Neural progenitor cell (in vitro differentiated cells): ENCODE measurements at regions not wholly inside any gene's neighbourhood (a gene's known extent, or its start where the extent isn't known, plus 50 kb on each side); places are given as distances from the start of the nearest gene placed in this dataset.
A peak's percentile ranks its signal among the peaks of the same experiment; 100 is the strongest.

Experiments
- DNase-seq: peaks from one replicate; pipeline ENCODE4 v3.0.0-alpha.2; 2016; ENCODE audit warnings: low spot score
- H2AFZ ChIP-seq: fragments of 200-600 bp; sonication (generic); replicated peaks from 2 replicates; pipeline ENCODE4 v1.6.1; 2016; ENCODE audit warnings: antibody characterized with exemption
- H3F3A ChIP-seq: fragments of 200-600 bp; sonication (generic); 2 replicates; pipeline ENCODE4 v1.6.1; 2016; ENCODE audit warnings: antibody characterized with exemption, low read depth
- H3K27ac ChIP-seq: fragments of 200-600 bp; sonication (generic); 2 replicates; pipeline ENCODE4 v1.5.1; 2016; ENCODE audit warnings: mild to moderate bottlenecking
- H3K27me3 ChIP-seq: fragments of 200-600 bp; sonication (generic); 2 replicates; pipeline ENCODE4 v1.6.1; 2016; ENCODE audit warnings: mild to moderate bottlenecking, moderate library complexity
- H3K36me3 ChIP-seq: fragments of 200-600 bp; sonication (generic); 2 replicates; pipeline ENCODE4 v1.5.1; 2016
- H3K4me1 ChIP-seq: fragments of 200-600 bp; sonication (generic); 2 replicates; pipeline ENCODE4 v1.6.1; 2016; ENCODE audit warnings: mixed run types
- H3K4me2 ChIP-seq: fragments of 200-600 bp; sonication (generic); 2 replicates; pipeline ENCODE4 v1.6.1; 2016
- H3K4me3 ChIP-seq: fragments of 200-600 bp; sonication (generic); 2 replicates; pipeline ENCODE4 v1.5.1; 2016
- H3K79me2 ChIP-seq: fragments of 200-600 bp; sonication (generic); 2 replicates; pipeline ENCODE4 v1.6.1; 2016; ENCODE audit warnings: low read depth
- H3K9ac ChIP-seq: fragments of 200-600 bp; sonication (generic); 2 replicates; pipeline ENCODE4 v1.6.1; 2016
- H3K9me3 ChIP-seq: fragments of 200-600 bp; sonication (generic); 2 replicates; pipeline ENCODE4 v1.5.1; 2016; ENCODE audit warnings: low read depth
- H4K20me1 ChIP-seq: fragments of 200-600 bp; sonication (generic); 2 replicates; pipeline ENCODE4 v1.6.1; 2016; ENCODE audit warnings: low read depth
- H3K27ac Mint-ChIP-seq: 3 replicates; pipeline ENCODE4 v1.8.0; 2021; ENCODE audit warnings: mixed read lengths
- H3K27me3 Mint-ChIP-seq: 2 replicates; pipeline ENCODE4 v1.8.0; 2022; ENCODE audit warnings: low read depth, mild to moderate bottlenecking, inconsistent platforms, moderate library complexity, mixed read lengths; ENCODE audit not compliant: insufficient read depth
- H3K36me3 Mint-ChIP-seq: 3 replicates; pipeline ENCODE4 v1.8.0; 2021; ENCODE audit warnings: mixed read lengths
- H3K4me1 Mint-ChIP-seq: 3 replicates; pipeline ENCODE4 v1.8.0; 2021; ENCODE audit warnings: mixed read lengths
- H3K4me3 Mint-ChIP-seq: 3 replicates; pipeline ENCODE4 v1.8.0; 2021; ENCODE audit warnings: mild to moderate bottlenecking, moderate library complexity, mixed read lengths
- H3K9me3 Mint-ChIP-seq: 3 replicates; pipeline ENCODE4 v1.8.0; 2020; ENCODE audit warnings: mixed read lengths
- CTCF ChIP-seq: fragments of 200-600 bp; sonication (generic); IDR thresholded peaks from 2 replicates; pipeline ENCODE4 v1.5.1; 2017; ENCODE audit warnings: antibody characterized with exemption, mild to moderate bottlenecking
- EZH2 ChIP-seq: fragments of 200-600 bp; sonication (generic); IDR thresholded peaks from 2 replicates; pipeline ENCODE4 v1.6.1; 2017; ENCODE audit warnings: antibody characterized with exemption, mild to moderate bottlenecking, moderate library complexity
- EZH2phosphoT487 ChIP-seq: fragments of 200-600 bp; sonication (generic); IDR thresholded peaks from 2 replicates; pipeline ENCODE4 v1.6.1; 2017; ENCODE audit warnings: antibody characterized with exemption

GRCh38 chr15:98077186-98077585, 116.7 kb downstream of the ARRDC4 start:
- Mint-ChIP-seq H3K27ac (no peak overlapping the region), H3K4me3 (no peak overlapping the region)

DNA sequence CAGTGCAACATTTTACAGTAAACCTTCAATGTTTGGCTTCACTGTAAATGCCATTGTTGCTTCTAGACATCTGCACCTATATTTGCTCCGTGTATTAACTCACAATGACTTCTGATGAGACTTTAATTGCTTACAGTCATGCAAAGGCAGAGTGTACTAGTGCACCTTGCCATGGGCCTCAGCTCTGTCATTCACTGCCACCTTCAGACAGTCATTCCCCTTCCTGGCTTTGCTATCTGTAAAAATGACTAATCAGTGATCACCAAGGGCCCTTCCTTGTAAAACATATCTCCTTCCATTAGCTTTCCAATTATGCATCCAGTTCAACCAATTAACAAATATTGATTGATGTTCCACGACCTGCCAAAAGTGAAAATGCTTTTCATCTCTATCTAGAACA, 120.3 kb downstream of the ARRDC4 start:
- Histone ChIP-seq H3K36me3 (no peaks in the 10 kb centered on the region), H3F3A (no peaks in the 10 kb centered on the region), H4K20me1 (no peaks in the 10 kb centered on the region), H3K4me3 (no peak overlapping the region), H3K9ac (no peak overlapping the region), H2AFZ (no peak overlapping the region), H3K4me2 (no peak overlapping the region), H3K9me3 (no peaks in the 10 kb centered on the region), H3K27me3 (no peaks in the 10 kb centered on the region), H3K27ac (no peak overlapping the region), H3K4me1 (no peaks in the 10 kb centered on the region), H3K79me2 (no peaks in the 10 kb centered on the region)
- H3K27ac Mint-ChIP-seq: no peak overlapping the region
- no peak for DNase-seq
- no peak overlapping the region for H3K4me3 Mint-ChIP-seq
- peaks cover 3% of the 10 kb centered on the region for H3K27me3 Mint-ChIP-seq
- H3K9me3 Mint-ChIP-seq: no peaks in the 10 kb centered on the region
- no peak for TF ChIP-seq EZH2
- no peak for TF ChIP-seq CTCF
- no peak for TF ChIP-seq EZH2phosphoT487
- no peaks in the 10 kb centered on the region for H3K36me3 Mint-ChIP-seq
- H3K4me1 Mint-ChIP-seq: peaks cover 18% of the 10 kb centered on the region

More at GRCh38 chr15:98077186-98077585, 116.7 kb downstream of the ARRDC4 start:
- Histone ChIP-seq H3K4me3 (no peak overlapping the region), H3K36me3 (no peaks in the 10 kb centered on the region), H2AFZ (no peak overlapping the region), H3K79me2 (no peaks in the 10 kb centered on the region), H3K9me3 (no peaks in the 10 kb centered on the region), H3K9ac (no peak overlapping the region), H3K27ac (no peak overlapping the region), H3F3A (no peaks in the 10 kb centered on the region), H3K4me2 (no peak overlapping the region), H3K27me3 (no peaks in the 10 kb centered on the region), H3K4me1 (no peaks in the 10 kb centered on the region), H4K20me1 (no peaks in the 10 kb centered on the region)
- DNase-seq: no peak
- Mint-ChIP-seq H3K9me3 (no peaks in the 10 kb centered on the region), H3K27me3 (peaks cover 2% of the 10 kb centered on the region), H3K4me1 (peaks cover 15% of the 10 kb centered on the region), H3K36me3 (no peaks in the 10 kb centered on the region)
- TF ChIP-seq CTCF (no peak), EZH2 (no peak), EZH2phosphoT487 (no peak)

GRCh38 chr15:98083203-98083910, 122.9 kb downstream of the ARRDC4 start:
- Mint-ChIP-seq H3K4me3 (no peak overlapping the region), H3K36me3 (no peaks in the 10 kb centered on the region), H3K4me1 (peaks cover 4% of the 10 kb centered on the region), H3K9me3 (peaks cover 11% of the 10 kb centered on the region), H3K27ac (no peak overlapping the region), H3K27me3 (peaks cover 2% of the 10 kb centered on the region)
- peak; percentile 25 for TF ChIP-seq CTCF
- no peak for TF ChIP-seq EZH2phosphoT487
- Histone ChIP-seq H3K79me2 (no peaks in the 10 kb centered on the region), H3K9me3 (no peaks in the 10 kb centered on the region), H3K4me1 (no peaks in the 10 kb centered on the region), H3K27me3 (no peaks in the 10 kb centered on the region), H3K4me2 (no peak overlapping the region), H3K4me3 (no peak overlapping the region), H4K20me1 (no peaks in the 10 kb centered on the region), H3K36me3 (no peaks in the 10 kb centered on the region), H3F3A (no peaks in the 10 kb centered on the region), H3K27ac (no peak overlapping the region), H2AFZ (no peak overlapping the region), H3K9ac (no peak overlapping the region)
- peak; percentile 22 for DNase-seq
